ENCODE measurements at regions not wholly inside any gene's neighbourhood (a gene's known extent, or its start where the extent isn't known, plus 50 kb on each side); places are given as distances from the start of the nearest gene placed in this dataset.

DNA sequence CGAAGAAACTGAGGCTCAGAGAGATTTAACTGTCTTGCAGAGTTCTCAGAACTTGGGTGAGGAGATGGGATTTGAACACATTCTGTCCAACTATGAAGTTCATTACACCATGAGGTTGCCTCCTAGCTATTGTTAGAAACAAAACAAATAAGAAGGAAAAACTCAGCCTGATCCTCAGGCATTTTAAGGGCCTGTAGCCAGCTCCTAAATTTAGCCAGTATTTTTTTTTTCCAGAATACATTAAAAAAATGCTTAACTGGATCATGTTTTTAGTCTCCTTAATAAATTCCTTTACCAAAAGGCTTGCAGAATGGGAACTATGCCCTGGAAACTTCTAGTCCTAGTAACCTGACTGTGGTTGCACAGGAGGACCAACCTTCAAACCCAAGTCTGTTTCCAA lies 212.0 kb downstream of the CSNK2A3 start:
- 100% methylated on average over 1 of the region's 1 CpG for WGBS (ENCODE audit: insufficient coverage)
- ChIA-PET CTCF (interaction anchor here (5.0 kb wide), 1 partner anchor 16 kb away, joined by 24 read pairs; no protein-coding TSS in a partner anchor), POLR2A (interaction anchor here (0.6 kb wide), 1 partner anchor 689 kb away, joined by 5 read pairs; no protein-coding TSS in a partner anchor)
- Histone ChIP-seq H3K9me3 (ENCODE audit: control extremely low read depth in 1 of 5, control insufficient read depth in 4 of 5, insufficient read depth in 2 of 5, low read depth in 1 of 5, low read length in 4 of 5) (no peaks in the 10 kb centered on the region), H3K36me3 (ENCODE audit: control insufficient read depth in 4 of 4, insufficient read depth in 4 of 4, low read length in 3 of 4) (no peaks in the 10 kb centered on the region), H3K27ac (ENCODE audit: insufficient read depth in 1 of 2, low read depth in 1 of 2, low read length in 2 of 2, poor library complexity in 1 of 2, severe bottlenecking in 2 of 2) (no peak overlapping the region), H3K4me3 (ENCODE audit: control insufficient read depth in 1 of 7, extremely low read depth in 1 of 7, insufficient read depth in 4 of 7, low read depth in 2 of 7, low read length in 6 of 7) (no peak overlapping the region), H3K4me1 (ENCODE audit: control extremely low read depth in 1 of 4, control insufficient read depth in 4 of 4, insufficient read depth in 4 of 4, low read length in 3 of 4) (peaks cover 0 to 5% (median 5%) of the 10 kb centered on the region in 4 experiments), H3K27me3 (replicated peaks in 2 of 5; ENCODE audit: control insufficient read depth in 4 of 5, insufficient read depth in 5 of 5, low read length in 4 of 5) (no peaks in the 10 kb centered on the region)
- DNase-seq: no peak

DNA sequence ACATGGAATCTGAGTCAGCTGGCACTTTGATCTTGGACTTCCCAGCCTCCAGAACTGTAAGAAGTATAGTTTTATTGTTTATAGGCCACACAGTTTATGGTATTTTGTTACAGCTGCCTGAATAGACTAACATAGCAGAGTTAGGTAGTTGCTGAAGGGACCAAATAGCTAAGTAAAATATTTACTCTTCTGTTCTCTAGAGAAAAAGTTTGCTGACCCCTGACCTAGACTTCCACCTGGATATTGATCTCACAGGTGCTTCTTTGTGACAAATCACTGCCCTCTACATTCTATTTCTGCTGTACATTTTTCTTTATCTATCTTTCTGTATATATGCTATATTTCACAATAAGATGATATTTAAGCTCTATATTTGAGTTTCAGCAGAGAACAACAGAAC lies 212.5 kb downstream of the CSNK2A3 start:
- H3K4me1 ChIP-seq (ENCODE audit: control extremely low read depth in 1 of 4, control insufficient read depth in 4 of 4, insufficient read depth in 4 of 4, low read length in 3 of 4): peaks cover 0 to 5% (median 5%) of the 10 kb centered on the region in 4 experiments
- DNase-seq: no peak
- H3K27me3 ChIP-seq (replicated peaks in 2 of 5; ENCODE audit: control insufficient read depth in 4 of 5, insufficient read depth in 5 of 5, low read length in 4 of 5): no peaks in the 10 kb centered on the region
- H3K27ac ChIP-seq (ENCODE audit: insufficient read depth in 1 of 2, low read depth in 1 of 2, low read length in 2 of 2, poor library complexity in 1 of 2, severe bottlenecking in 2 of 2): no peak overlapping the region
- CTCF ChIA-PET: interaction anchor here (0.6 to 5.0 kb wide), 2 partner anchors 17 to 255 kb away, joined by 3 to 24 read pairs; no protein-coding TSS in a partner anchor
- no peaks in the 10 kb centered on the region for H3K9me3 ChIP-seq (ENCODE audit: control extremely low read depth in 1 of 5, control insufficient read depth in 4 of 5, insufficient read depth in 2 of 5, low read depth in 1 of 5, low read length in 4 of 5)
- H3K4me3 ChIP-seq (ENCODE audit: control insufficient read depth in 1 of 7, extremely low read depth in 1 of 7, insufficient read depth in 4 of 7, low read depth in 2 of 7, low read length in 6 of 7): no peak overlapping the region
- H3K36me3 ChIP-seq (ENCODE audit: control insufficient read depth in 4 of 4, insufficient read depth in 4 of 4, low read length in 3 of 4): no peaks in the 10 kb centered on the region
- POLR2A ChIA-PET: interaction anchor here (0.6 kb wide), 1 partner anchor 688 kb away, joined by 5 read pairs; no protein-coding TSS in a partner anchor

DNA sequence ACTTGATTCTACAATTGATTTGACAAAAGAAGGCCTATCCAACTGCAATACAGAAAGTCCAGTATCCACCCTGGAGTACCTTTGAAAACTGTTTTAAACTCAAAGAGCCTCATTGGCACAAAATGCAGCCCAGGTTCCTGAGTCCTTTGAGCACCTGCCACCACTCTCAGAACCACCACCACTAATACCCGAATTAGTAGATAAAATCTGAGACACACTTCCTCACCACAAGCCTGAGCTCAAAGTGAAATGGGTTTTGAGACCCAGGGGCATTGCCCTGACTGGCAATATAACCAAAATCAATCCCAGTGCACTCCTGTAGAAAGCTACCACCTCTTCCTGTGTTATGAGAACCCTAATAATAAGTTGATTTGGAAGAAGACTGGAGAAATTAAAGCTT lies 215.7 kb downstream of the CSNK2A3 start:
- peaks cover 0 to 5% (median 5%) of the 10 kb centered on the region in 4 experiments for H3K4me1 ChIP-seq (ENCODE audit: control extremely low read depth in 1 of 4, control insufficient read depth in 4 of 4, insufficient read depth in 4 of 4, low read length in 3 of 4)
- no peaks in the 10 kb centered on the region for H3K9me3 ChIP-seq (ENCODE audit: control extremely low read depth in 1 of 5, control insufficient read depth in 4 of 5, insufficient read depth in 2 of 5, low read depth in 1 of 5, low read length in 4 of 5)
- DNase-seq: peak in 2 of 3 donors; percentile 29 to 30
- POLR2A ChIA-PET: no interaction called here
- H3K27me3 ChIP-seq (replicated peaks in 2 of 5; ENCODE audit: control insufficient read depth in 4 of 5, insufficient read depth in 5 of 5, low read length in 4 of 5): no peaks in the 10 kb centered on the region
- no peak overlapping the region for H3K27ac ChIP-seq (ENCODE audit: insufficient read depth in 1 of 2, low read depth in 1 of 2, low read length in 2 of 2, poor library complexity in 1 of 2, severe bottlenecking in 2 of 2)
- no peaks in the 10 kb centered on the region for H3K36me3 ChIP-seq (ENCODE audit: control insufficient read depth in 4 of 4, insufficient read depth in 4 of 4, low read length in 3 of 4)
- no peak overlapping the region for H3K4me3 ChIP-seq (ENCODE audit: control insufficient read depth in 1 of 7, extremely low read depth in 1 of 7, insufficient read depth in 4 of 7, low read depth in 2 of 7, low read length in 6 of 7)
- CTCF ChIA-PET: interaction anchor here (5.0 kb wide), 1 partner anchor 20 kb away, joined by 24 read pairs; no protein-coding TSS in a partner anchor
- WGBS (ENCODE audit: insufficient coverage): no CpG with 5 or more reads among the region's 1 CpG

DNA sequence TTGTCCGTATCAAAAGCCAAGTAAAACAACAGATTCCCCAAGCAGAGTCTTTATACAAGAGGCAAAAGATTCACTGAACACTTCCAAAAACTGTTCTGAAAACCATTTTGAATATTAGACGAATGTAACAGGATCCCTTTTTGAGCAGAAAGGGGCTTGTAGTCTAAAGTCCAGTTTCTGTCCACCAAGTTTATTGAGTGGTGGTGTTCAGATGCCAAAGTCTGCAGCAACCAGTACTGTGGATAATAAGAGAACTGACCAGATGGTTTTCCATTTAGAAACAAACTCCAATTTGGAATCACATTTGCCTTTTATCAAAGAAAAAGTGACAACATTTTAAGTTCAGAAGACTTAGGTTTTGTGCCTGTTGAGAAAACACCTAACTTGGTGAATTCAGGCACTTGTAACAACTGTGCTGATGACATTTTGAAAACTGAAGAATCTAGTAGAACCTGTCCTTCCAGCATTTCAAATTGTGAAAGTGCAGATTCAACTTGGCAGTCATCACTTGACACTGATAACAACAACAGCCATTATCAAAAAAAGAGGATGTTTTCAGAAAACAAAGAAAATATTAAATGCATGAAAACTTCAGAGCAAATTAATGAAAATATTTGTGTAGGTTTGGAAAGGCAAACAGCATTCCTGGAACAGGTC lies 217.1 kb downstream of the CSNK2A3 start:
- Histone ChIP-seq H3K36me3 (ENCODE audit: control insufficient read depth in 4 of 4, insufficient read depth in 4 of 4, low read length in 3 of 4) (no peaks in the 10 kb centered on the region), H3K4me1 (ENCODE audit: control extremely low read depth in 1 of 4, control insufficient read depth in 4 of 4, insufficient read depth in 4 of 4, low read length in 3 of 4) (peaks cover 0 to 5% (median 5%) of the 10 kb centered on the region in 4 experiments), H3K9me3 (ENCODE audit: control extremely low read depth in 1 of 5, control insufficient read depth in 4 of 5, insufficient read depth in 2 of 5, low read depth in 1 of 5, low read length in 4 of 5) (no peaks in the 10 kb centered on the region), H3K4me3 (ENCODE audit: control insufficient read depth in 1 of 7, extremely low read depth in 1 of 7, insufficient read depth in 4 of 7, low read depth in 2 of 7, low read length in 6 of 7) (no peak overlapping the region), H3K27ac (ENCODE audit: insufficient read depth in 1 of 2, low read depth in 1 of 2, low read length in 2 of 2, poor library complexity in 1 of 2, severe bottlenecking in 2 of 2) (no peak overlapping the region), H3K27me3 (replicated peaks in 2 of 5; ENCODE audit: control insufficient read depth in 4 of 5, insufficient read depth in 5 of 5, low read length in 4 of 5) (no peaks in the 10 kb centered on the region)
- ChIA-PET CTCF (no interaction called here), POLR2A (no interaction called here)
- WGBS (ENCODE audit: insufficient coverage): 100% methylated on average over 1 of the region's 2 CpGs
- DNase-seq: no peak

DNA sequence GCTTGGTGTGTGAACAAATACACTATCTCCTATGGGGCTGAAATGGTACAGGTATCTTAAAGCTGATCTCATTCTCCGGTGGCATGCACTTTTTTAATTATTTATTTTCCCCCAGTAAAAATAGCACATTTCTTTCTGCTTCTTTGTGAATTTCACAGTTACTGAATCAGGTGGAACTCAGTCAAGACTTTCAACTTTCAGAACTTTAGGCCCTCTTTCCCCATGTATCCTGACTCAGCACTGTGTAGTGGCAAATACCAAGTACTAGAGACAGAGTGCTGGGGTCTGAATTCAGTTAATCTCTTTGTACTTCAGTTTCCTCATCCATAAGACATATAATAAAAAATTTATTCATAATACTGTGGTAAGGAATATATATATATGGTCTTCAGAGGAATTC lies 223.9 kb downstream of the CSNK2A3 start:
- H3K36me3 ChIP-seq (ENCODE audit: control insufficient read depth in 4 of 4, insufficient read depth in 4 of 4, low read length in 3 of 4): no peaks in the 10 kb centered on the region
- H3K9me3 ChIP-seq (ENCODE audit: control extremely low read depth in 1 of 5, control insufficient read depth in 4 of 5, insufficient read depth in 2 of 5, low read depth in 1 of 5, low read length in 4 of 5): peaks cover 0 to 8% (median 0%) of the 10 kb centered on the region in 5 experiments
- no peaks in the 10 kb centered on the region for H3K27me3 ChIP-seq (replicated peaks in 2 of 5; ENCODE audit: control insufficient read depth in 4 of 5, insufficient read depth in 5 of 5, low read length in 4 of 5)
- DNase-seq: no peak
- WGBS (ENCODE audit: insufficient coverage): 83% methylated on average over 1 of the region's 1 CpG
- POLR2A ChIA-PET: no interaction called here
- CTCF ChIA-PET: interaction anchor here (1.5 kb wide), 1 partner anchor 19 kb away, joined by 3 read pairs; no protein-coding TSS in a partner anchor
- no peaks in the 10 kb centered on the region for H3K4me1 ChIP-seq (ENCODE audit: control extremely low read depth in 1 of 4, control insufficient read depth in 4 of 4, insufficient read depth in 4 of 4, low read length in 3 of 4)
- H3K27ac ChIP-seq (ENCODE audit: insufficient read depth in 1 of 2, low read depth in 1 of 2, low read length in 2 of 2, poor library complexity in 1 of 2, severe bottlenecking in 2 of 2): no peak overlapping the region
- H3K4me3 ChIP-seq (ENCODE audit: control insufficient read depth in 1 of 7, extremely low read depth in 1 of 7, insufficient read depth in 4 of 7, low read depth in 2 of 7, low read length in 6 of 7): no peak overlapping the region

DNA sequence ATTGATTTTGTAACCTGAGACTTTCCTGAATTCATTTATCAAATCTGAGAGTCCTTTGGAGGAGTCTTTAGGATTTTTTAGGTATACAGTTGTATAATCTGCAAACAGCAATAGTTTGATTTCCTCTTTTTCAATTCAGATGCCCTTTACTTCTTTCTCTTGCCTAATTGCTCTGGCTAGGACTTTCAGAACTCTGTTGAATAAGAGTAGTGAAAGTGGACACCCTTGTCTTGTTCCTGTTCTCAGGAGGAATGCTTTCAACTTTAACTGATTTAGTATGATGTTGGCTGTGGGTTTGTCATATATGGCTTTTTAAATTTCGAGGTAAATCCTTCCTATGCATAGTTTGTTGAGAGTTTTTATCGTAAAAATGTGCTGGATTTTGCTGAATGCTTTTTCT lies 227.4 kb downstream of the CSNK2A3 start:
- peaks cover 0 to 8% (median 0%) of the 10 kb centered on the region in 5 experiments for H3K9me3 ChIP-seq (ENCODE audit: control extremely low read depth in 1 of 5, control insufficient read depth in 4 of 5, insufficient read depth in 2 of 5, low read depth in 1 of 5, low read length in 4 of 5)
- H3K27ac ChIP-seq (ENCODE audit: insufficient read depth in 1 of 2, low read depth in 1 of 2, low read length in 2 of 2, poor library complexity in 1 of 2, severe bottlenecking in 2 of 2): no peak overlapping the region
- H3K4me1 ChIP-seq (ENCODE audit: control extremely low read depth in 1 of 4, control insufficient read depth in 4 of 4, insufficient read depth in 4 of 4, low read length in 3 of 4): no peaks in the 10 kb centered on the region
- no peaks in the 10 kb centered on the region for H3K36me3 ChIP-seq (ENCODE audit: control insufficient read depth in 4 of 4, insufficient read depth in 4 of 4, low read length in 3 of 4)
- ChIA-PET POLR2A (no interaction called here), CTCF (no interaction called here)
- 100% methylated on average over 1 of the region's 2 CpGs for WGBS (ENCODE audit: insufficient coverage)
- no peak overlapping the region for H3K4me3 ChIP-seq (ENCODE audit: control insufficient read depth in 1 of 7, extremely low read depth in 1 of 7, insufficient read depth in 4 of 7, low read depth in 2 of 7, low read length in 6 of 7)
- H3K27me3 ChIP-seq (replicated peaks in 2 of 5; ENCODE audit: control insufficient read depth in 4 of 5, insufficient read depth in 5 of 5, low read length in 4 of 5): no peaks in the 10 kb centered on the region
- no peak for DNase-seq

DNA sequence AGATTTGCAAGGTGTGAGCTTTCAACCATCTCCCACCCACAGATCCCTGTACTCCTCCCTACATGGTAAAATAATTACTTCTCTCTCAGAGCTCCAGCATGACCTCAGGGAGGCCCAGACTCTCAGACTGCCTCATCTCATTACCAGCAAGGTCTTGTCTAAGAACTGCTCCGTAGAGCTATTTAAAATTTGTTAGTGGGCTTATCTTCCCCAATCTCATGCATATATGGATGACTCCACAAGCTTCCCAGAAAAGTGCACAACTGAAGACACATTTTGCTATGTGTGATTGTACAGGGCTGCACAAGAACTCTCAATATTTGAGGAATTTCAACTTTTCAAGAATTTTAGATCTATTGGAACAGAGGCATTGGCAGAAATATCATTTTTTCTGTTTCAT lies 230.3 kb downstream of the CSNK2A3 start:
- 100% methylated on average over 1 of the region's 1 CpG for WGBS (ENCODE audit: insufficient coverage)
- Histone ChIP-seq H3K27ac (ENCODE audit: insufficient read depth in 1 of 2, low read depth in 1 of 2, low read length in 2 of 2, poor library complexity in 1 of 2, severe bottlenecking in 2 of 2) (no peak overlapping the region), H3K27me3 (replicated peaks in 2 of 5; ENCODE audit: control insufficient read depth in 4 of 5, insufficient read depth in 5 of 5, low read length in 4 of 5) (no peaks in the 10 kb centered on the region), H3K36me3 (ENCODE audit: control insufficient read depth in 4 of 4, insufficient read depth in 4 of 4, low read length in 3 of 4) (no peaks in the 10 kb centered on the region), H3K4me1 (ENCODE audit: control extremely low read depth in 1 of 4, control insufficient read depth in 4 of 4, insufficient read depth in 4 of 4, low read length in 3 of 4) (no peaks in the 10 kb centered on the region), H3K4me3 (ENCODE audit: control insufficient read depth in 1 of 7, extremely low read depth in 1 of 7, insufficient read depth in 4 of 7, low read depth in 2 of 7, low read length in 6 of 7) (no peak overlapping the region), H3K9me3 (ENCODE audit: control extremely low read depth in 1 of 5, control insufficient read depth in 4 of 5, insufficient read depth in 2 of 5, low read depth in 1 of 5, low read length in 4 of 5) (peaks cover 0 to 3% (median 0%) of the 10 kb centered on the region in 5 experiments)
- DNase-seq: no peak
- POLR2A ChIA-PET: no interaction called here
- CTCF ChIA-PET: no interaction called here

Measured in common myeloid progenitor, CD34-positive (primary cell).